Stimulated activated CD4-positive, alpha-beta T cell treated with anti-CD3 and anti-CD28 coated beads, Interleukin-12 subunit alpha, Interleukin-12 subunit beta, amount 100 ng/mL, for 24 hours (primary cell): ENCODE measurements at regions not wholly inside any gene's neighbourhood (a gene's known extent, or its start where the extent isn't known, plus 50 kb on each side); places are given as distances from the start of the nearest gene placed in this dataset.
"Not testable (repeated sequence)": the region's sequence is repeated elsewhere in the genome, so short reads cannot be mapped to it uniquely, and the experiment has no call there.

ENCODE experiments used
- DNase-seq, 2 experiments: peaks; one replicate each; pipeline ENCODE4 v3.0.0-alpha.2; 2020; ENCODE audit warnings: low read depth in 2 of 2

- DNase-seq = no peak
Observed at GRCh38 chr10:78342827-78343653, 309.4 kb downstream of the RPS24 start.

GRCh38 chr10:78344257-78344656 is 310.6 kb downstream of the RPS24 start:
- DNase-seq = not testable (repeated sequence)

GRCh38 chr10:78345515-78345914 is 311.9 kb downstream of the RPS24 start:
- DNase-seq = not testable (repeated sequence)

GRCh38 chr10:78346721-78347120 is 313.1 kb downstream of the RPS24 start:
- DNase-seq = no peak

- DNase-seq = no peak
Observed at GRCh38 chr10:78348411-78349164, 314.9 kb downstream of the RPS24 start.

- no peak for DNase-seq
Observed at GRCh38 chr10:78349165-78349516, 315.5 kb downstream of the RPS24 start.

- DNase-seq = no peak
Observed at GRCh38 chr10:78349911-78350663, 316.4 kb downstream of the RPS24 start.

GRCh38 chr10:78351283-78351682 is 317.6 kb downstream of the RPS24 start:
- DNase-seq = no peak

GRCh38 chr10:78351809-78352208 is 318.1 kb downstream of the RPS24 start:
- no peak for DNase-seq

- no peak for DNase-seq
Observed at GRCh38 chr10:78353636-78354035, 320.0 kb downstream of the RPS24 start.

- DNase-seq = no peak
Observed at GRCh38 chr10:78354101-78354500, 320.4 kb downstream of the RPS24 start.

- no peak for DNase-seq
Observed at GRCh38 chr10:78356291-78356900, 322.7 kb downstream of the RPS24 start.

- DNase-seq = no peak
Observed at GRCh38 chr10:78357141-78358063, 323.7 kb downstream of the RPS24 start.

GRCh38 chr10:78358351-78358750 is 324.7 kb downstream of the RPS24 start:
- no peak for DNase-seq

GRCh38 chr10:78358982-78359381 is 325.3 kb downstream of the RPS24 start:
- DNase-seq = no peak

GRCh38 chr10:78359640-78360091 is 326.0 kb downstream of the RPS24 start:
- no peak for DNase-seq

- no peak for DNase-seq
Observed at GRCh38 chr10:78360284-78360683, 326.6 kb downstream of the RPS24 start.

GRCh38 chr10:78361031-78361430 is 327.4 kb downstream of the RPS24 start:
- no peak for DNase-seq

- DNase-seq = no peak
Observed at GRCh38 chr10:78362406-78363022, 328.9 kb downstream of the RPS24 start.

- DNase-seq = no peak
Observed at GRCh38 chr10:78363190-78363589, 329.5 kb downstream of the RPS24 start.
